ENCODE measurements at regions not wholly inside any gene's neighbourhood (a gene's known extent, or its start where the extent isn't known, plus 50 kb on each side); places are given as distances from the start of the nearest gene placed in this dataset.

DNA sequence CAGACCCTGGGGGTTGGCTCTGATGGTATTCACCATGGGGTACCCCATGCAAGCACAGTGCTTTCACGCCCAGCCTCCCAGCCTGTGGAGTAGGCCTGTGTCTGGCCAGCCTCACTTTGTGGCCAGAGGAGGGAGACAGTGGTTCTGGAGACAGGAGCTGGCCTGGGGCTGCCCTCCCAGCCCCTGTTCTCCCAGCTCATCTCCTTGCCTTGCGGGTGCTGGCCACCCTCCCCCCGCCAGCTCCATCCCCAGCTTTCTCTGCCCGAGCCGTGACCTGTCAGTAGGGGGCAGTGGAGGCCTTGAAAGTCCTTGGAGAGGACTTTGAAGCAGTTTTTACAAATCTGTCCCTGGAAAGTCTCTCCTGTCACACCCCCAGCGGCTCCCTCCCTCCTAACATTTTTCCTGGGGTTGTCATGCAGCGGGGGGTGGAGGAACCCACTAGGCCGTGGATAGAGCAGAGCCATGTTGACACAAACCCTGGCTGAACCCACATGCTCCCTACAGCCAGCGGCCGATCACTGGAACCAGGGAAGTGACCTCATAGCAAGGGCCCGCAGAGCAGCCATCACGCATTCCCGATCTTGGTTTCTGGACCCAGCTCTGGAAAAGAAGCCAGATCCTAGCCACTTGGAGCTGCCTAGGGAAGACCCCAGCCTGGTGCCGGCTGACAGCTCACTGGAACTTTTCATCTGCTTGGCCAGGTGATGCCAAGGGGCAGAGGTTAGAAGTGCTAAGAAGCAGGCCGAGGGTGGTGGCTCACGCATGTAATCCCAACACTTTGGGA lies 289.4 kb downstream of the SEC14L1 start:
- TF ChIP-seq, protein P1, sequence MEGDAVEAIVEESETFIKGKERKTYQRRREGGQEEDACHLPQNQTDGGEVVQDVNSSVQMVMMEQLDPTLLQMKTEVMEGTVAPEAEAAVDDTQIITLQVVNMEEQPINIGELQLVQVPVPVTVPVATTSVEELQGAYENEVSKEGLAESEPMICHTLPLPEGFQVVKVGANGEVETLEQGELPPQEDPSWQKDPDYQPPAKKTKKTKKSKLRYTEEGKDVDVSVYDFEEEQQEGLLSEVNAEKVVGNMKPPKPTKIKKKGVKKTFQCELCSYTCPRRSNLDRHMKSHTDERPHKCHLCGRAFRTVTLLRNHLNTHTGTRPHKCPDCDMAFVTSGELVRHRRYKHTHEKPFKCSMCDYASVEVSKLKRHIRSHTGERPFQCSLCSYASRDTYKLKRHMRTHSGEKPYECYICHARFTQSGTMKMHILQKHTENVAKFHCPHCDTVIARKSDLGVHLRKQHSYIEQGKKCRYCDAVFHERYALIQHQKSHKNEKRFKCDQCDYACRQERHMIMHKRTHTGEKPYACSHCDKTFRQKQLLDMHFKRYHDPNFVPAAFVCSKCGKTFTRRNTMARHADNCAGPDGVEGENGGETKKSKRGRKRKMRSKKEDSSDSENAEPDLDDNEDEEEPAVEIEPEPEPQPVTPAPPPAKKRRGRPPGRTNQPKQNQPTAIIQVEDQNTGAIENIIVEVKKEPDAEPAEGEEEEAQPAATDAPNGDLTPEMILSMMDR (conservative IDR thresholded peaks at IDR 0.05) = peak; percentile 81
- no peak overlapping the region; the same call in 1 of the 2 replicates for H3K27ac ChIP-seq

DNA sequence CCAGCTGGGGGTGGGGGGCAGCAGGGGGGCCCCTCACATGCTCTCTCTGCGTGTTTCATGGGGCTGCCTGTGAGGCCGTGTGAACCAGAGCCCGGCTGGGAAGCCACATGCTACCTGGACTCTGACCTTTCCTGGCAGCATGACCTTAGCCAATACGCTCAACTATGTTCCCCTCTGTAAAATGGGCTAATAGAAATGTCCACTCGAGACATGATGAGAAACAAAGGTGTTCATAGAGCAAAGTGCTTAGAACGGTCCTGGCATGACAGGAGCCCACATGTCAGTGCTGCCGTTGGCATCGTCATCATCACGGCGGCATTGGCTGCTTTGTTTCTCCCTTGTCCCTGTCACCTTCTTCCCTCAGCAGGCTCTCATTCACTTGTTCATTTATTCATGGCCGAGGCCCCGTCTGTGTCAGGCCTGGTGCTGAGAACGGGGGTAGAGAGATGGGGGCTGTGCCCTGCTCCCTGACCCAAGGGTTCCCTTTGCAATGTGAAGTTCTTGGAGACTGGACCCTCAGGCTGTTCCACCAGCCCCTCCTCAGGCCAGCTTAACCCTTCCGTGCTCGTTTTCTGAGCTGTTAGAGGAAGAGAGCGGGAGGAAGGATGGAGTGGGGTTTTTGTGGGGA lies 291.4 kb downstream of the SEC14L1 start:
- no peak overlapping the region for H3K27ac ChIP-seq
- TF ChIP-seq, protein P1 (conservative IDR thresholded peaks at IDR 0.05) = no peak

DNA sequence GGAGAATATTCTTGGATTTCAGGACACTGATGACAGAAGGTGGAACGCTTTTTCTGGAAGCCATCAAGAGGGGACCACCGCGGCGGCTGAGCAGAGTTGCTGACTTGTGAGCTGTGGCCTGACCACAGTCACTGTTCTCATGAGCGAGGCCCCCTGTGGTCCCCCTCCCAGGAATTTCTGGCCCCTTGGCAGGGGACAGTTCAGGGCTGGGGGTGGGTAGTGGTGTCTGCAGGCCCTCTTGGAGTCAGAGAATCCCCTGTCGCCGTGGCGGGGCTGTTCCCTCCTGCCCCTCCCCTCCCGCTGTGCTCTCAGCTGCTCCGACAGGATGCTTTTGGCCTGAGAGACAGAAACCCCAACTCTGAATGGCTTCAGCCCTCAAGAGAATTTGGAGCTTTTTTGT lies 292.0 kb downstream of the SEC14L1 start:
- H3K27ac ChIP-seq = no peak overlapping the region

DNA sequence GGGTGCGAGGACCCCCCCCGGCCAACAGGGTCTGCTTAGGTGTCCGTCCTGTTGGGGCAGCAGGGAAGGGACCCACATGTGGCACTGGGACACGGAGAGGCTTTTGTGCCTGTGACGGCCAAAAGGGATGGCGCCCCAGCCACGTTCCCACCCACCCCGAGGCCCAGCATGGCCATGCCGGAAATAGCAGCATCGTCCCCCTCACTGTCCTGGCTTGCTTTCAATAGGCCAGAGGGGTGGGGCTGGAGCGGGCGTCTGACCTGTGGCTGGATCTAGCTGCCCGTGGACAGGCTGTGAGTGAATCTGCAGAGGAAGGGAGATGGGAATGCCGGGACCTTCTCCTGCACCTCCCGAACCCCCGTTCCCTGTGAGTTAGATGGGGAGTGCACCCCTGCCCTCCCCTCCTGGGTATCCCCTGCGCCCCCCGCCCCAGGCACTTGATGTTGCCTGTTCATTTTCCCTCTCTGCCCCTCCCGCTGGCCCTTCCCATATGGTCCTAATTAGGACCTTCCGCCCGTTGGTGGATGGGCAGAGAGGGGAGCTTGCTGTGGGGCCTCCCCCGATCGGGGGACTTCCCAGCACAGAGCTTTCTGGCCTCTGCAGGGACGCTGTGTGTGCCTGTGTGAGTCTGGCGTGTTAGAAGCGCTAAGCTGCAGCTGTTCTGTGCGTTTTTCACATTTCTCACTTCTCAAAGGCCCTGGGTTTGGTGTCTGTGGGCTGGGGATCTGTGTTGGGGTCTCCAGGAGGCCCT lies 292.8 kb downstream of the SEC14L1 start:
- no peak overlapping the region for H3K27ac ChIP-seq
- TF ChIP-seq, protein P1 (conservative IDR thresholded peaks at IDR 0.05) = no peak

More for the DNA sequence above, 292.0 kb downstream of the SEC14L1 start:
- TF ChIP-seq, protein P1 (conservative IDR thresholded peaks at IDR 0.05) = no peak

DNA sequence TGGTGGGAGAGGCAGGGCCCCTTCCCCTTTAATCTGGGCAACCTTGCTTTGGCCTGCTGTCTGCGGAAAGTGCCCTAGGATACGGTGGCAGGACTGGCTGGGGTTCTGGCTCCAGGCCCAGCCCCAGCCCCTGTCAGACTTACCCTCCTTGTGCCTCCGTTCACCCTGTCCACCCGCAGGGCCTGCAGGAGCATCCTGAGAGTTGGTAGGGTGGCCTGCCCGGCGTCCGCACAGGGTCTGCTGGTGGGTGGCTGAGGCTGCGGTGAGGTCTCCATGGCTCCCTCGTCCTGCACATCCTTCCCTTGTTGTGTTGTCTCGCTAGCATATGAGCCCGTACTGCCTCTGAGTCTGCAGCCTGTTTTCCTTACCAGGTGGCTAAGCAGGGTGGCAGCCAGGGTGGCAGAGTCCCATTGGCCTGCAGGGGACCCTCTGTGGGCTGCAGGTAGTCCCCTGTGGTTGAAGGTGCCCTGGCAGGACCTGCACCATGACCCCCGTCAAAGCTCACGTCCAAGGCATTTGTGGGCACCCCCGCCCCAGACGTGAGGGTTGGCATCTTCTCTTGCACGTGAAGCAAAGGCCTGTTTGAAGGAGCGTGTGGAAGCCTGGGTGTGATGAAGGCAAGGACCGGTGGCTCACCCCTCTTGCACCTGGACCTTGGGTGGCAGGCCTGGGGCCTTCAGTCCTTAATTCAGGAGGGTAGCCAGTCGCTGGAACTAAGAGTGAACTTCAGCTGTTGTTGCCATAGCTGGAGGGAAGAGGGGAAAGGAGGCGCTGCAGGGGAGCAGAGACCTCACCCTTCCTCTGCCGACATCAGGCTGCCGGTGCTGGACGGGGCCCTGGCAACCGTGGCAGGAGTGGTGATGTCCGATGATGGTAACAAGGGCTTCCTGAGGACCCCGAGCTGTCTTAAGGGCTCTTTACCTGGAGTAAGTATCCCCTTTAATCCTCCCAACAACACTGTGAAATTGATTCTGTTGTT lies 293.7 kb downstream of the SEC14L1 start:
- H3K27ac ChIP-seq = no peak overlapping the region
- TF ChIP-seq, protein P1 (conservative IDR thresholded peaks at IDR 0.05) = no peak

DNA sequence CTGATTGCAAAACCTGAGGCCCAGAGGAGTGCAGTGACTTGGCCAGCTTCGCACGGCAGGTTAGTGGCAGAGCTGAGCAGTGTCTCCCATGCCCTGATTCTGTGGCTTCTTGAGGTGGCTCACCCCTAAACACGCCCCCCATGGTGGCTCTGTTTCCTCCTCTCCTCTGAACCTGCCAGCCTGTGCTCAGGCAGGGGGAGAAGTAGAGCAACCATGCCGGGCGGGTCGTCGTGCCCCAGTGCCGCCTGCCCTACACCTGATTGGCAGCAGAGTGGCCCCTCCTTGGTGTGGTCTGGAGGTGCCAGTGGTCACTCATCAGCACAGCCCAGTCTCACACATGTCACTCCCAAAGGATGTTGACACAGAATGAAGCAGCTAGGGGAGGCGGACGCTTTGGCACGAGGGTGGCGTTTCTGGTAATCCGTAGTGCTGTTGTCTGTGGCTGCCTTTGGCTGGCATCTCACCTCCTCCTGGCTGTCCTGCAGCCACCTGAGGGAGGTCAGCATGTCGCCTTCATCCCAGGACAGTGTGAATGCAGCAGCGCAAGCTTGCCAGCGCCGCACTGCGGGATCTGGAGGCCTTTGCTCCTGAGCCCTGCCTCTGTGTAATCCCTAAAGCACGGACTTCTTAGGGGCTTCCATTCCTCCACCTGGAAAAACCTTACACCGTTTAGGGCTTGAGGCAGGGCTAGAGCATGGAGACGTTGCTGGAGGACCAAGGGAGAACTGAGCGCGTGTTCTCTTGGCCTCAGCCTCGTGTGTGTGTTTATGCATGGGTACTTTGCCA lies 294.7 kb downstream of the SEC14L1 start:
- TF ChIP-seq, protein P1 (conservative IDR thresholded peaks at IDR 0.05) = no peak
- H3K27ac ChIP-seq = no peak overlapping the region

Data from VCaP (cell line).